HCT116 (cell line): ENCODE measurements at regions not wholly inside any gene's neighbourhood (a gene's known extent, or its start where the extent isn't known, plus 50 kb on each side); places are given as distances from the start of the nearest gene placed in this dataset.

ENCODE experiments used
- ATAC-seq: fragments of 200-7000 bp; cut with Tn5 transposase; 2 replicates; pipeline ENCODE4 v1.9.1; 2020; ENCODE audit warnings: mild to moderate bottlenecking, moderate library complexity
- BruUV-seq: library from RNA; stranded (reverse); fragments of 400-500 nt; replicated peaks from 2 replicates; lab custom pipeline; 2021; lab: Mats Ljungman, UMichigan
- CTCF ChIA-PET: fragments of 300-600 bp; sonication (Branson Sonifier 250); formaldehyde crosslinking; loops from one replicate; lab custom pipeline; 2021; ENCODE audit warnings: antibody characterized with exemption; lab: Charles Lee
- POLR2A ChIA-PET: fragments of 300-600, 350-600 bp; sonication (Branson Sonifier 250); formaldehyde crosslinking; loops from one replicate; lab custom pipeline; 2021; ENCODE audit warnings: antibody characterized with exemption; lab: Charles Lee
- RAD21 ChIA-PET, 2 experiments: fragments of 300-600 bp; sonication (Branson Sonifier 250); formaldehyde crosslinking; loops; one replicate each; lab custom pipeline; 2023; ENCODE audit warnings: low total read pairs in 2 of 2; ENCODE audit not compliant: uncharacterized antibody in 2 of 2, unreplicated experiment in 2 of 2, low non-redundant PET in 1 of 2; lab: Charles Lee
- DNase-seq: peaks from one replicate; pipeline ENCODE4 v3.0.0-alpha.2; 2010; ENCODE audit warnings: low read depth, low spot score
- H2AFZ ChIP-seq: fragments of 200-600 bp; shearing (Covaris generic), sonication (generic); 2 replicates; pipeline ENCODE4 v1.6.1; 2017; ENCODE audit warnings: low read depth, mixed run types, mixed read lengths, antibody characterized with exemption, low read length; ENCODE audit not compliant: poor library complexity, severe bottlenecking
- H3K27ac ChIP-seq: 2 replicates; pipeline ENCODE4 v1.5.1; 2012; ENCODE audit warnings: low read depth, low read length
- H3K27me3 ChIP-seq: fragments of 200-600 bp; sonication (generic); 2 replicates; pipeline ENCODE4 v1.6.1; 2016; ENCODE audit warnings: mixed run types, low read length, mixed read lengths; ENCODE audit not compliant: insufficient read depth
- H3K36me3 ChIP-seq, 2 experiments: fragments of 200-500 bp in 1 of 2; fragments of 200-600 bp in 1 of 2; sonication (Bioruptor generic) in 1 of 2; sonication (generic) in 1 of 2; 2 replicates each; pipeline versions ENCODE4 v1.5.1 to v1.6.1; 2014 to 2016; ENCODE audit warnings: low read length in 2 of 2, inconsistent platforms in 1 of 2, mixed read lengths in 1 of 2, mixed run types in 1 of 2; ENCODE audit not compliant: insufficient read depth in 2 of 2, control insufficient read depth in 1 of 2
- H3K4me1 ChIP-seq, 2 experiments: fragments of 200-600 bp in 1 of 2; sonication (generic) in 1 of 2; 2 replicates each; pipeline versions ENCODE4 v1.5.1 to v1.6.1; 2012 to 2017; ENCODE audit warnings: low read length in 2 of 2, inconsistent platforms in 1 of 2, mild to moderate bottlenecking in 1 of 2, mixed read lengths in 1 of 2, mixed run types in 1 of 2, moderate library complexity in 1 of 2; ENCODE audit not compliant: insufficient read depth in 2 of 2, control insufficient read depth in 1 of 2
- H3K4me2 ChIP-seq: fragments of 200-600 bp; sonication (generic); 2 replicates; pipeline ENCODE4 v1.6.1; 2017; ENCODE audit warnings: mixed run types, low read length, mixed read lengths
- H3K4me3 ChIP-seq, 2 experiments: fragments of 200-600 bp in 1 of 2; sonication (generic) in 1 of 2; replicated peaks in 1 of 2; 2 replicates each; pipeline ENCODE4 v1.5.1; 2011 to 2016; ENCODE audit warnings: low read length in 2 of 2, control low read depth in 1 of 2, low read depth in 1 of 2, mild to moderate bottlenecking in 1 of 2, mixed read lengths in 1 of 2, mixed run types in 1 of 2
- H3K79me2 ChIP-seq: fragments of 200-600 bp; sonication (generic); 2 replicates; pipeline ENCODE4 v1.6.1; 2017; ENCODE audit warnings: mild to moderate bottlenecking, mixed run types, low read length, moderate library complexity, mixed read lengths; ENCODE audit not compliant: insufficient read depth
- H3K9ac ChIP-seq: fragments of 200-600 bp; sonication (generic); 2 replicates; pipeline ENCODE4 v1.6.1; 2016; ENCODE audit warnings: low read length, mixed read lengths
- H3K9me2 ChIP-seq: fragments of 200-600 bp; sonication (generic), shearing (Covaris generic); 2 replicates; pipeline ENCODE4 v1.6.1; 2017; ENCODE audit warnings: mixed run types, mild to moderate bottlenecking, moderate library complexity; ENCODE audit not compliant: insufficient read depth
- H3K9me3 ChIP-seq, 2 experiments: fragments of 200-500 bp in 1 of 2; fragments of 200-600 bp in 1 of 2; sonication (Bioruptor generic) in 1 of 2; sonication (generic) in 1 of 2; 2 replicates each; pipeline ENCODE4 v1.6.1; 2014 to 2017; ENCODE audit warnings: low read length in 2 of 2, mixed read lengths in 2 of 2, inconsistent platforms in 1 of 2, low read depth in 1 of 2, mild to moderate bottlenecking in 1 of 2, mixed run types in 1 of 2, moderate library complexity in 1 of 2; ENCODE audit not compliant: control insufficient read depth in 1 of 2, insufficient read depth in 1 of 2
- H4K20me1 ChIP-seq: fragments of 200-600 bp; sonication (generic), shearing (Covaris generic); 2 replicates; pipeline ENCODE4 v1.6.1; 2017; ENCODE audit warnings: mixed run types, mild to moderate bottlenecking, moderate library complexity; ENCODE audit not compliant: insufficient read depth
- CBX3 ChIP-seq: IDR thresholded peaks from 2 replicates; pipeline ENCODE4 v1.6.1; 2012; ENCODE audit warnings: low read depth
- CEBPB ChIP-seq: IDR thresholded peaks from 2 replicates; pipeline ENCODE4 v1.6.1; 2012; ENCODE audit warnings: low read depth
- ELF1 ChIP-seq: IDR thresholded peaks from 2 replicates; pipeline ENCODE4 v1.6.1; 2012; ENCODE audit warnings: low read depth, borderline replicate concordance
- EZH2 ChIP-seq: fragments of 200-600 bp; sonication (generic); IDR thresholded peaks from 2 replicates; pipeline ENCODE4 v1.6.1; 2017; ENCODE audit warnings: antibody characterized with exemption, mixed run types
- EZH2phosphoT487 ChIP-seq: fragments of 200-600 bp; IDR thresholded peaks from 2 replicates; pipeline ENCODE4 v1.6.1; 2018; ENCODE audit warnings: antibody characterized with exemption, borderline replicate concordance
- FOSL1 ChIP-seq: IDR thresholded peaks from 2 replicates; pipeline ENCODE4 v1.6.1; 2012; ENCODE audit warnings: low read depth
- JUND ChIP-seq: IDR thresholded peaks from 2 replicates; pipeline ENCODE4 v1.6.1; 2012
- POLR2AphosphoS5 ChIP-seq: IDR thresholded peaks from 2 replicates; pipeline ENCODE4 v1.6.1; 2011; ENCODE audit warnings: mild to moderate bottlenecking, low read depth, low read length, moderate library complexity
- RAD21 ChIP-seq: IDR thresholded peaks from 2 replicates; pipeline ENCODE4 v1.6.1; 2012; ENCODE audit warnings: low read depth, mild to moderate bottlenecking
- SIN3A ChIP-seq: IDR thresholded peaks from 2 replicates; pipeline ENCODE4 v1.6.1; 2012; ENCODE audit warnings: low read depth
- SP1 ChIP-seq: IDR thresholded peaks from 2 replicates; pipeline ENCODE4 v1.6.1; 2012; ENCODE audit warnings: low read depth
- SRF ChIP-seq: IDR thresholded peaks from 2 replicates; pipeline ENCODE4 v1.6.1; 2012; ENCODE audit warnings: low read depth
- TCF7L2 ChIP-seq: IDR thresholded peaks from 2 replicates; pipeline ENCODE4 v1.7.0; 2011; ENCODE audit warnings: borderline replicate concordance, inconsistent platforms; ENCODE audit not compliant: insufficient read depth, insufficient read length; ENCODE audit errors: extremely low read depth
- YY1 ChIP-seq: IDR thresholded peaks from 2 replicates; pipeline ENCODE4 v1.6.1; 2011; ENCODE audit warnings: low read length, low read depth, moderate library complexity, mild to moderate bottlenecking; ENCODE audit not compliant: insufficient replicate concordance; ENCODE audit errors: extremely low read depth
- ZNF274 ChIP-seq: fragments of 200-500 bp; sonication (Bioruptor generic); IDR thresholded peaks from 2 replicates; pipeline ENCODE4 v1.6.1; 2014; ENCODE audit warnings: mild to moderate bottlenecking, low read depth, low read length, inconsistent platforms
- intact Hi-C: fragments of 100-400 bp; cut with micrococcal nuclease; formaldehyde crosslinking; loops from 2 replicates; pipeline ENCODE4 v1.10.0; 2022
- TF ChIP-seq, protein P1 (sequence below): IDR thresholded peaks from 2 replicates; pipeline ENCODE4 v1.6.1; 2012
- TF ChIP-seq, protein P2 (sequence below), 3 experiments: fragments of 200-600 bp in 1 of 3; sonication (generic) in 1 of 3; IDR thresholded peaks in 2 of 3; conservative IDR thresholded peaks in 1 of 3; 2 replicates each; pipeline ENCODE4 v1.5.1; 2012 to 2017; ENCODE audit warnings: low read depth in 2 of 3, low read length in 2 of 3, antibody characterized with exemption in 1 of 3, borderline replicate concordance in 1 of 3, control low read depth in 1 of 3, mild to moderate bottlenecking in 1 of 3, mixed read lengths in 1 of 3, mixed run types in 1 of 3, moderate library complexity in 1 of 3; ENCODE audit not compliant: insufficient read depth in 1 of 3
- TF ChIP-seq, protein P3 (sequence below): IDR thresholded peaks from 2 replicates; pipeline ENCODE4 v1.6.1; 2012; ENCODE audit warnings: low read depth

DNA sequence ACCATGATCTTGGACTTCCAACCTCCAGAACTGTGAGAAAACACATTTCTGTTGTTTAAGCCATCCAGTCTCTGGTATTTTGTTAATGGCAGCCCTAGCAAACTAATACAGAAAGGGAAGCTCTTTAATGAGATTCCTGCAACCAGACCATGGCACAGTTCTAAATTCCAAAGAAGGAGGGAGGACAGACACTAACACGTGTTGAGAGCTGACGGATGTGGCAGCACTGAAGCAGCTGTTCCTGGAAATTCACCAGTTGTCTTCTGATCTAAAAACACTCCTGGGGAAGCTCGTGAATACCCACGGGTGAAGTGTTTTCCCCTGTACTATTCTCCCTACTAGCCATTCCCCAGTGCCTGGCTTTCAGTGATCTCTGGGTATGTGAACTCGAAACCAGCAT lies 56.7 kb downstream of the RPL22L1 start:
- no peaks in the 10 kb centered on the region for H3K27me3 ChIP-seq
- H3K27ac ChIP-seq, result no peak overlapping the region
- no peak overlapping the region for H3K9ac ChIP-seq
- H3K4me1 ChIP-seq, result peaks cover 8 to 24% of the 10 kb centered on the region in 2 experiments; a peak in 3 of 4 replicates
- ChIA-PET POLR2A (interaction anchor here (1.5 kb wide), 1 partner anchor 56 kb away, joined by 3 read pairs; no protein-coding TSS in a partner anchor), CTCF (interaction anchor here (9.7 kb wide), 1 partner anchor 400 kb away, joined by 212 read pairs; no protein-coding TSS in a partner anchor), RAD21 (no interaction called here)
- no TSS peak for BruUV-seq
- intact Hi-C loops, result loop anchor here (10.0 kb wide), 1 partner anchor 628 kb away; the partner anchor contains the start of gene PHC3
- no peaks in the 10 kb centered on the region for H3K9me2 ChIP-seq
- H3K79me2 ChIP-seq, result no peaks in the 10 kb centered on the region
- H3K9me3 ChIP-seq, result no peaks in the 10 kb centered on the region
- no peak overlapping the region for H3K4me2 ChIP-seq
- DNase-seq (no peak), ATAC-seq (no peak)
- H4K20me1 ChIP-seq, result no peaks in the 10 kb centered on the region
- no peak overlapping the region for H3K4me3 ChIP-seq
- no peak for TF ChIP-seq EZH2
- TF ChIP-seq EZH2phosphoT487, result no peak
- TF ChIP-seq, protein P1, sequence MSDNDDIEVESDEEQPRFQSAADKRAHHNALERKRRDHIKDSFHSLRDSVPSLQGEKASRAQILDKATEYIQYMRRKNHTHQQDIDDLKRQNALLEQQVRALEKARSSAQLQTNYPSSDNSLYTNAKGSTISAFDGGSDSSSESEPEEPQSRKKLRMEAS, result no peak
- TF ChIP-seq, protein P2, sequence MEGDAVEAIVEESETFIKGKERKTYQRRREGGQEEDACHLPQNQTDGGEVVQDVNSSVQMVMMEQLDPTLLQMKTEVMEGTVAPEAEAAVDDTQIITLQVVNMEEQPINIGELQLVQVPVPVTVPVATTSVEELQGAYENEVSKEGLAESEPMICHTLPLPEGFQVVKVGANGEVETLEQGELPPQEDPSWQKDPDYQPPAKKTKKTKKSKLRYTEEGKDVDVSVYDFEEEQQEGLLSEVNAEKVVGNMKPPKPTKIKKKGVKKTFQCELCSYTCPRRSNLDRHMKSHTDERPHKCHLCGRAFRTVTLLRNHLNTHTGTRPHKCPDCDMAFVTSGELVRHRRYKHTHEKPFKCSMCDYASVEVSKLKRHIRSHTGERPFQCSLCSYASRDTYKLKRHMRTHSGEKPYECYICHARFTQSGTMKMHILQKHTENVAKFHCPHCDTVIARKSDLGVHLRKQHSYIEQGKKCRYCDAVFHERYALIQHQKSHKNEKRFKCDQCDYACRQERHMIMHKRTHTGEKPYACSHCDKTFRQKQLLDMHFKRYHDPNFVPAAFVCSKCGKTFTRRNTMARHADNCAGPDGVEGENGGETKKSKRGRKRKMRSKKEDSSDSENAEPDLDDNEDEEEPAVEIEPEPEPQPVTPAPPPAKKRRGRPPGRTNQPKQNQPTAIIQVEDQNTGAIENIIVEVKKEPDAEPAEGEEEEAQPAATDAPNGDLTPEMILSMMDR (IDR thresholded peaks at IDR 0.05 in 2 of 3, conservative IDR thresholded peaks at IDR 0.05 in 1 of 3; ENCODE audit: borderline replicate concordance in 1 of 3, insufficient read depth in 1 of 3, low read depth in 2 of 3, low read length in 2 of 3), result no peak
- no peak for TF ChIP-seq RAD21
- no peak for TF ChIP-seq JUND
- TF ChIP-seq CEBPB, result no peak
- TF ChIP-seq SP1, result no peak
- no peak for TF ChIP-seq FOSL1
- no peak for TF ChIP-seq YY1
- TF ChIP-seq ELF1, result no peak
- TF ChIP-seq, protein P3, sequence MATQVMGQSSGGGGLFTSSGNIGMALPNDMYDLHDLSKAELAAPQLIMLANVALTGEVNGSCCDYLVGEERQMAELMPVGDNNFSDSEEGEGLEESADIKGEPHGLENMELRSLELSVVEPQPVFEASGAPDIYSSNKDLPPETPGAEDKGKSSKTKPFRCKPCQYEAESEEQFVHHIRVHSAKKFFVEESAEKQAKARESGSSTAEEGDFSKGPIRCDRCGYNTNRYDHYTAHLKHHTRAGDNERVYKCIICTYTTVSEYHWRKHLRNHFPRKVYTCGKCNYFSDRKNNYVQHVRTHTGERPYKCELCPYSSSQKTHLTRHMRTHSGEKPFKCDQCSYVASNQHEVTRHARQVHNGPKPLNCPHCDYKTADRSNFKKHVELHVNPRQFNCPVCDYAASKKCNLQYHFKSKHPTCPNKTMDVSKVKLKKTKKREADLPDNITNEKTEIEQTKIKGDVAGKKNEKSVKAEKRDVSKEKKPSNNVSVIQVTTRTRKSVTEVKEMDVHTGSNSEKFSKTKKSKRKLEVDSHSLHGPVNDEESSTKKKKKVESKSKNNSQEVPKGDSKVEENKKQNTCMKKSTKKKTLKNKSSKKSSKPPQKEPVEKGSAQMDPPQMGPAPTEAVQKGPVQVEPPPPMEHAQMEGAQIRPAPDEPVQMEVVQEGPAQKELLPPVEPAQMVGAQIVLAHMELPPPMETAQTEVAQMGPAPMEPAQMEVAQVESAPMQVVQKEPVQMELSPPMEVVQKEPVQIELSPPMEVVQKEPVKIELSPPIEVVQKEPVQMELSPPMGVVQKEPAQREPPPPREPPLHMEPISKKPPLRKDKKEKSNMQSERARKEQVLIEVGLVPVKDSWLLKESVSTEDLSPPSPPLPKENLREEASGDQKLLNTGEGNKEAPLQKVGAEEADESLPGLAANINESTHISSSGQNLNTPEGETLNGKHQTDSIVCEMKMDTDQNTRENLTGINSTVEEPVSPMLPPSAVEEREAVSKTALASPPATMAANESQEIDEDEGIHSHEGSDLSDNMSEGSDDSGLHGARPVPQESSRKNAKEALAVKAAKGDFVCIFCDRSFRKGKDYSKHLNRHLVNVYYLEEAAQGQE, result no peak
- no peak for TF ChIP-seq SIN3A
- TF ChIP-seq ZNF274, result no peak
- TF ChIP-seq TCF7L2, result no peak
- TF ChIP-seq SRF, result no peak
- no peak for TF ChIP-seq CBX3
- no peak for TF ChIP-seq POLR2AphosphoS5
- no peak overlapping the region for H2AFZ ChIP-seq
- H3K36me3 ChIP-seq, result no peaks in the 10 kb centered on the region
